ENCODE measurements at regions not wholly inside any gene's neighbourhood (a gene's known extent, or its start where the extent isn't known, plus 50 kb on each side); places are given as distances from the start of the nearest gene placed in this dataset.

DNA sequence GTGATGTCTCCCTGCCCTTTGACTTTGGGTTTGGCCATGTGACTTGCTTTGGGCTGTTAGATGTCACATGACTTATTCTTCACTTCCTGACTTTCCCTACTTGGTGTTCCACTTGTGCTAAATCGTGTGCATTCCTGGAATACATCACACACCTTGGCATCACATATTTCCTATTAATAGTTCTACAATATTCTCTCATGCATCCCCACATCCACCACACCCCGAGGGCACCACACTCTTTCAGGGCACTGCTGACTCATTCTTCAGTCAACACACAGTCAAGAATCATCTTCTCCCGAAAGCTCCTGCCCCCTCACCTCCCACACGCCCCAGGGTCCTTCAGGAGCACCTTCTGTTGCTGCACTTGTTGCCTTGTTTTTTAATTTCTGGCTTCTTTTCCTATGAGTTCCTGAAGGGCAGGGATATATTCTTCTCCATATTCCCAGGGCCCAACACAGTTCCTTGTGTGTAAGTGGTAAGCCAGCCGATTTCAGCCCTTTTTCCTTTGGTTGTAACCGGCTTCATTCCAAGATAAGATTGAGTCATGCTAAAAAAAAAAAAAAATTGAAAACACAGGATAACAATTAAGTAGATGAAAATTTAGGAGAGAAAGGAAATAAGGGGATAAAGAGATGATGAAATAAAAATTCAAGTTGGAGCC lies 341.4 kb downstream of the SLC4A3 start:
- TF ChIP-seq ZFX (IDR thresholded peaks at IDR 0.05; ENCODE audit: borderline replicate concordance): no peak
- no peak for TF ChIP-seq CTCF (IDR thresholded peaks at IDR 0.05)
- no peak overlapping the region for H3K27ac ChIP-seq

DNA sequence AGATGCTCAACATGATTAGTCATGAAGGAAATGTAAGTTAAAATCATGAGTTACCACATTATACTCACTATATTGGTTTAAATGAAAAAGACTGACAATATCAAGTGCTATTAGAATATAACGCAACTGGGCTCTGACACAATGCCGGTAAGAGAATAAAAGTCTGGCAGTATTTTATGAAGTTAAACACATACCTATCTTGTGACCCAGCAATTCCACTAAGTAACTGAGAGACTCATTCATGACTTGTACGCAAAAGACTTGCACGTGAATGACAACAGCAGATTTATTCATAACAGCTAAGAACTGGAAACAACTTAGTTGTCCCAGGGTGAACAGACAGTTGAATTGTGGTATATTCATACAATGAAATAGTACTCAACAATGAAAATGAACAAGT lies 342.1 kb downstream of the SLC4A3 start:
- TF ChIP-seq ZFX (IDR thresholded peaks at IDR 0.05; ENCODE audit: borderline replicate concordance) (no peak), CTCF (IDR thresholded peaks at IDR 0.05) (no peak)
- H3K27ac ChIP-seq: no peak overlapping the region

DNA sequence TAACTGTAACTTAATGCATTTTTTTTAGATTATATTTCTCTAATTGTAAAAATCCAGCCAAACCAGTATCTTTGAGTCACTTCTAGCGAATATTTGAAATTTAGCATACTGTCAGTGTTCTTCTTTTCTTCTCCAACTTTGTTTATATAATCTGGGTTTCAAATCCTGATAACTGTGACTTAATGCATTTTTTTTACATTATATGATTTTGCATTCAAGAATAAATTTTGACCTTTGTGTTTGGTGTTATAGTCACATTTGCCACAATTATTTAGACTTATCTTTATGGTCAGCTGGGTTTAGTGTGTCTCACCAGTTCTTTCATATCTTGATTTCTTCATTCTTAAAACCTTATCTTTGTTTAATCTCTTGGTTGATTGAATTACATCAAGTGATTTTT lies 345.7 kb downstream of the SLC4A3 start:
- no peak overlapping the region for H3K27ac ChIP-seq
- TF ChIP-seq ZFX (IDR thresholded peaks at IDR 0.05; ENCODE audit: borderline replicate concordance) (no peak), CTCF (IDR thresholded peaks at IDR 0.05) (no peak)

GRCh38 chr2:219976871-219977270 lies 349.4 kb downstream of the SLC4A3 start:
- no peak overlapping the region for H3K27ac ChIP-seq
- no peak for TF ChIP-seq ZFX (IDR thresholded peaks at IDR 0.05; ENCODE audit: borderline replicate concordance)
- TF ChIP-seq CTCF (IDR thresholded peaks at IDR 0.05): no peak

GRCh38 chr2:219980638-219981037 lies 353.2 kb downstream of the SLC4A3 start:
- TF ChIP-seq CTCF (IDR thresholded peaks at IDR 0.05): no peak
- no peak for TF ChIP-seq ZFX (IDR thresholded peaks at IDR 0.05; ENCODE audit: borderline replicate concordance)
- H3K27ac ChIP-seq: no peak overlapping the region

GRCh38 chr2:219983836-219984235 lies 356.4 kb downstream of the SLC4A3 start:
- H3K27ac ChIP-seq: no peak overlapping the region
- TF ChIP-seq ZFX (IDR thresholded peaks at IDR 0.05; ENCODE audit: borderline replicate concordance) (no peak), CTCF (IDR thresholded peaks at IDR 0.05) (no peak)

GRCh38 chr2:219985017-219985416 lies 357.6 kb downstream of the SLC4A3 start:
- no peak for TF ChIP-seq ZFX (IDR thresholded peaks at IDR 0.05; ENCODE audit: borderline replicate concordance)
- TF ChIP-seq CTCF (IDR thresholded peaks at IDR 0.05): no peak
- H3K27ac ChIP-seq: no peak overlapping the region

Measured in 22Rv1 (cell line).